Loucy (cell line): ENCODE measurements at regions not wholly inside any gene's neighbourhood (a gene's known extent, or its start where the extent isn't known, plus 50 kb on each side); places are given as distances from the start of the nearest gene placed in this dataset.

Experiments used
- H2AFZ ChIP-seq: fragments of 200-600 bp; sonication (generic); 2 replicates; pipeline ENCODE4 v1.6.0; 2016; ENCODE audit warnings: antibody characterized with exemption, mild to moderate bottlenecking, low read length, moderate library complexity
- H3F3A ChIP-seq: fragments of 200-600 bp; 2 replicates; pipeline ENCODE4 v1.6.0; 2016; ENCODE audit warnings: antibody characterized with exemption, low read depth, mild to moderate bottlenecking
- H3K27me3 ChIP-seq: fragments of 200-600 bp; sonication (generic); 2 replicates; pipeline ENCODE4 v1.6.1; 2014; ENCODE audit warnings: low read length, mild to moderate bottlenecking; ENCODE audit not compliant: insufficient read depth, poor library complexity, severe bottlenecking
- H3K36me3 ChIP-seq: fragments of 200-600 bp; sonication (generic); 2 replicates; pipeline ENCODE4 v1.6.1; 2016; ENCODE audit warnings: low read length; ENCODE audit not compliant: insufficient read depth
- H3K4me1 ChIP-seq: fragments of 200-600 bp; sonication (generic); 2 replicates; pipeline ENCODE4 v1.5.1; 2014; ENCODE audit warnings: low read length, mild to moderate bottlenecking; ENCODE audit not compliant: insufficient read depth, poor library complexity, severe bottlenecking
- H3K4me2 ChIP-seq: fragments of 200-600 bp; sonication (generic); 2 replicates; pipeline ENCODE4 v1.6.0; 2014; ENCODE audit warnings: antibody characterized with exemption, low read length, low read depth, mild to moderate bottlenecking; ENCODE audit not compliant: poor library complexity, severe bottlenecking
- H3K4me3 ChIP-seq: fragments of 200-600 bp; sonication (generic); 2 replicates; pipeline ENCODE4 v1.5.1; 2014; ENCODE audit warnings: low read length, mild to moderate bottlenecking, mixed read lengths; ENCODE audit not compliant: poor library complexity, severe bottlenecking
- H3K79me2 ChIP-seq: fragments of 200-600 bp; sonication (generic); 2 replicates; pipeline ENCODE4 v1.6.1; 2014; ENCODE audit warnings: low read length; ENCODE audit not compliant: insufficient read depth
- H3K9ac ChIP-seq: fragments of 200-600 bp; sonication (generic); 2 replicates; pipeline ENCODE4 v1.6.0; 2014; ENCODE audit warnings: mild to moderate bottlenecking, low read depth, low read length, moderate library complexity; ENCODE audit not compliant: poor library complexity, severe bottlenecking
- H3K9me2 ChIP-seq: fragments of 200-600 bp; sonication (generic); replicated peaks from 2 replicates; pipeline ENCODE4 v1.6.1; 2016; ENCODE audit warnings: low read depth, low read length, mixed read lengths
- H3K9me3 ChIP-seq: fragments of 200-600 bp; sonication (generic); 2 replicates; pipeline ENCODE4 v1.6.1; 2014; ENCODE audit warnings: mild to moderate bottlenecking, antibody characterized with exemption, low read length, low read depth; ENCODE audit not compliant: insufficient read depth
- H4K20me1 ChIP-seq: fragments of 200-600 bp; sonication (generic); 2 replicates; pipeline ENCODE4 v1.6.0; 2014; ENCODE audit warnings: antibody characterized with exemption, low read length, mild to moderate bottlenecking; ENCODE audit not compliant: insufficient read depth, poor library complexity, severe bottlenecking
- EZH2phosphoT487 ChIP-seq: fragments of 200-600 bp; IDR thresholded peaks from 2 replicates; pipeline ENCODE4 v1.6.1; 2018; ENCODE audit warnings: antibody characterized with exemption, mild to moderate bottlenecking, moderate library complexity, borderline replicate concordance
- TF ChIP-seq, protein P1 (sequence below): fragments of 200-600 bp; sonication (generic); conservative IDR thresholded peaks from 2 replicates; pipeline ENCODE4 v1.5.1; 2014; ENCODE audit warnings: mild to moderate bottlenecking, antibody characterized with exemption, low read length

DNA sequence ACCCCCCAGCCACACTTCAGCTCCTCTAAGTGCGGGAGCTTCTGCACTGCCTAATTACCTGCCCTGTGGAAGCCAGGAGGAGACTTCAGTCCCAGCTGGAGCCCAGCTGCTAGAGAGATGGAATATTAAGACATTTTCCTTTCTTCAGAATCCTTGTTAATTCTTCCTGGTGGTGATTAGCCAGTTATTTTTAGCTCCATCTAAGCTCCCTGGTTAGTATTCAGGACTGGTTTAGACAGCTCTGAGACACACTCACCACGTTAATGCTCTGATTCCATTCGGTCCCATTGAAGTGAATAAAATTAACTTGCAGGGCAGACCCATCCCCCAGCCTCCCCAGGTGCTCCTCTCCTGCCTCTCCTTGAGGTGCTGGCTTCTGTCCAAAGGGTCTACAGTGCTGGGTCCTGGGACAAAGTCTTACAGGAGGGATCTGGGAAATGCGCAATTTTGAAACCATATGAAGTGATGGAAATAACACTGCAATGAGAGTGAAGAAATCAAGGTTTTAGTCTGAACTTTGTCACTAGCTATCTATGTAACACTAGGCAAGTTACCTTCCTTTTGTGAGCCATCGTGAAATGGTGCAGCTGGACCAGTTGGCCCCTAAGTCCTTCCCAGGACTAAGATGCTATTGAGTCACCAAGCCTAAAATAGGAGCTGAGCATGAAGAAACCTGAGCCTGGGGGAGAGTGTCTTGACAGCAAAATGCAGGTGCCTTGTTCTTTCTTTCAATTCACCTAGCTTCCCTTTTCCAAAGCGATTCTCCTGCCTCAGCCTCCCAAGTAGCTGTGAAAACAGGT is 117.4 kb upstream of the ATP1A1 start:
- no peak overlapping the region for H2AFZ ChIP-seq
- TF ChIP-seq EZH2phosphoT487, result no peak
- no peaks in the 10 kb centered on the region for H3F3A ChIP-seq
- no peaks in the 10 kb centered on the region for H3K9me3 ChIP-seq
- H3K79me2 ChIP-seq, result no peaks in the 10 kb centered on the region
- no peaks in the 10 kb centered on the region for H3K36me3 ChIP-seq
- H4K20me1 ChIP-seq, result no peaks in the 10 kb centered on the region
- H3K9me2 ChIP-seq, result no peaks in the 10 kb centered on the region
- no peak overlapping the region for H3K9ac ChIP-seq
- H3K4me3 ChIP-seq, result no peak overlapping the region
- H3K4me1 ChIP-seq, result peaks cover 8% of the 10 kb centered on the region
- H3K27me3 ChIP-seq, result no peaks in the 10 kb centered on the region
- no peak overlapping the region for H3K4me2 ChIP-seq

DNA sequence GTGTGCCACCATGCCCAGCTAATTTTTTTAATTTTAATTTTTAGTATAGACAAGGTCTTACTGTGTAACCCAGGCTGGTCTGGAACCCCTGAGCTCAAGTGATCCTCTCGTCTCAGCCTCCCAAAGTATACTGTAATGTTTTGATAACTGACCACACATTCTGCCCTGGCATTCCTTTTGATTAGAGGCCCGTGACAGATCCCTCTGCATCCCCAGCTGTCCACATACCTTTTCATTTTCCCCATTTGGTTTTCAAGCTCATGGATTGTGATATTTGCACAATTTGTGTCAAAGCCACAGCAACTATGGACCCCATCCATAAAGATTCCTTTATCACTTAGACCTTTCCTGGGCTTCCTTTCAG is 116.8 kb upstream of the ATP1A1 start:
- no peaks in the 10 kb centered on the region for H3K27me3 ChIP-seq
- H3K4me1 ChIP-seq, result peaks cover 8% of the 10 kb centered on the region
- H3K4me2 ChIP-seq, result no peak overlapping the region
- no peak for TF ChIP-seq EZH2phosphoT487
- TF ChIP-seq, protein P1, sequence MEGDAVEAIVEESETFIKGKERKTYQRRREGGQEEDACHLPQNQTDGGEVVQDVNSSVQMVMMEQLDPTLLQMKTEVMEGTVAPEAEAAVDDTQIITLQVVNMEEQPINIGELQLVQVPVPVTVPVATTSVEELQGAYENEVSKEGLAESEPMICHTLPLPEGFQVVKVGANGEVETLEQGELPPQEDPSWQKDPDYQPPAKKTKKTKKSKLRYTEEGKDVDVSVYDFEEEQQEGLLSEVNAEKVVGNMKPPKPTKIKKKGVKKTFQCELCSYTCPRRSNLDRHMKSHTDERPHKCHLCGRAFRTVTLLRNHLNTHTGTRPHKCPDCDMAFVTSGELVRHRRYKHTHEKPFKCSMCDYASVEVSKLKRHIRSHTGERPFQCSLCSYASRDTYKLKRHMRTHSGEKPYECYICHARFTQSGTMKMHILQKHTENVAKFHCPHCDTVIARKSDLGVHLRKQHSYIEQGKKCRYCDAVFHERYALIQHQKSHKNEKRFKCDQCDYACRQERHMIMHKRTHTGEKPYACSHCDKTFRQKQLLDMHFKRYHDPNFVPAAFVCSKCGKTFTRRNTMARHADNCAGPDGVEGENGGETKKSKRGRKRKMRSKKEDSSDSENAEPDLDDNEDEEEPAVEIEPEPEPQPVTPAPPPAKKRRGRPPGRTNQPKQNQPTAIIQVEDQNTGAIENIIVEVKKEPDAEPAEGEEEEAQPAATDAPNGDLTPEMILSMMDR, result no peak
- no peaks in the 10 kb centered on the region for H4K20me1 ChIP-seq
- no peak overlapping the region for H2AFZ ChIP-seq
- H3K79me2 ChIP-seq, result no peaks in the 10 kb centered on the region
- H3K9me3 ChIP-seq, result no peaks in the 10 kb centered on the region
- H3K9ac ChIP-seq, result no peak overlapping the region
- no peaks in the 10 kb centered on the region for H3K36me3 ChIP-seq
- H3K4me3 ChIP-seq, result no peak overlapping the region
- no peaks in the 10 kb centered on the region for H3F3A ChIP-seq
- no peaks in the 10 kb centered on the region for H3K9me2 ChIP-seq

DNA sequence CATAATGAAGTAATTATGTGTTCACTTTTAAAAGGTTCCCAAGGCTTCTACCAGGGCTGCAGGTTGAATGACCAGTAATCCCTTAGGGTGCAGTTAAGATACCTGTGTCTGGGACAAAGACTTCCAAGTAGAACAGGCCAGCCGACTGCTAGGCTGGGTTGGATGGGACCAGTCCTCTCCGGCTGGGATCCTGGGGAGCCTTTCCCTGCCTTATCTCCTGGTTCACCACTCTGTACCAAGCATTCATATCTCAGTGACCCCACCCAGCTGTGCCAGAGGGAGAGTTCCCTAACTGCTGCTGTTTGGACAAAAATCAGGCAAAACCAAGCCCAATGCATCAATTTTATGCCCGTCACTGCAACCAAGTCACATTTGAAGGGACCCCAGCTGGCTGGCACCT is 116.2 kb upstream of the ATP1A1 start:
- Histone ChIP-seq H3K4me1 (peaks cover 8% of the 10 kb centered on the region), H3K4me3 (no peak overlapping the region), H3K27me3 (no peaks in the 10 kb centered on the region), H3K9me2 (no peaks in the 10 kb centered on the region), H3K9me3 (no peaks in the 10 kb centered on the region), H3K79me2 (no peaks in the 10 kb centered on the region), H3K4me2 (no peak overlapping the region), H3K9ac (no peak overlapping the region), H2AFZ (no peak overlapping the region), H3F3A (no peaks in the 10 kb centered on the region), H4K20me1 (no peaks in the 10 kb centered on the region), H3K36me3 (no peaks in the 10 kb centered on the region)
- TF ChIP-seq, protein P1, result no peak
- TF ChIP-seq EZH2phosphoT487, result no peak

DNA sequence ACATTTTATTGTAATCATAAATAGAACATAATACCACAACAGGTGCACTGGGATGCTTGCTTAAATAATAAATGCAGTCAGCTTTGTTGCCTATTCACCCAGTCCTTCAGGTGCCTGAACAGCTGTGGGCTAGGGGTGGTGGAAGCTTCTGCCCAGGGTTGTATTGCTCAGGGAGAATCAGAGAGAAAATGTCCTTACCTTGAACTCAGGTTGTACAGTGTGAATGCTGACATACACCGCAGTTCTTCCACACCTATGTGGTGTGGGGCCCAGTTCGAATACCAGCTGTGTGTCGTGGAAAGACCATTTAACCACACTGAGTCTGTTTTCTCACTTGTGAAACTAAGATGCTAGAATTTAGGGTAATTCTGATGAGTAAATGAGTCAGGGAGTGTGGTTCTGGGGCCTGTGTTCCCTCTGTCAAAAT is 115.7 kb upstream of the ATP1A1 start:
- H3K9me3 ChIP-seq, result no peaks in the 10 kb centered on the region
- no peaks in the 10 kb centered on the region for H3K36me3 ChIP-seq
- no peaks in the 10 kb centered on the region for H3K79me2 ChIP-seq
- H4K20me1 ChIP-seq, result no peaks in the 10 kb centered on the region
- no peak overlapping the region for H3K4me2 ChIP-seq
- H3K4me1 ChIP-seq, result peaks cover 8% of the 10 kb centered on the region
- H3K27me3 ChIP-seq, result no peaks in the 10 kb centered on the region
- TF ChIP-seq, protein P1, result no peak
- TF ChIP-seq EZH2phosphoT487, result no peak
- H2AFZ ChIP-seq, result no peak overlapping the region
- no peak overlapping the region for H3K9ac ChIP-seq
- no peaks in the 10 kb centered on the region for H3K9me2 ChIP-seq
- H3K4me3 ChIP-seq, result no peak overlapping the region
- H3F3A ChIP-seq, result no peaks in the 10 kb centered on the region
